ENCODE measurements at regions not wholly inside any gene's neighbourhood (a gene's known extent, or its start where the extent isn't known, plus 50 kb on each side); places are given as distances from the start of the nearest gene placed in this dataset.
"Not testable (repeated sequence)": the region's sequence is repeated elsewhere in the genome, so short reads cannot be mapped to it uniquely, and the experiment has no call there.

GRCh38 chr12:9543341-9543740, 64.4 kb downstream of the KLRB1 start:
- not testable (repeated sequence) for DNase-seq

- DNase-seq = not testable (repeated sequence)
Observed at GRCh38 chr12:9542827-9543226, 64.9 kb downstream of the KLRB1 start.

- DNase-seq = not testable (repeated sequence)
Observed at GRCh38 chr12:9515925-9516324, 91.8 kb downstream of the KLRB1 start.

- DNase-seq = not testable (repeated sequence)
Observed at GRCh38 chr12:9512695-9513094, 95.0 kb downstream of the KLRB1 start.

- not testable (repeated sequence) for DNase-seq
Observed at GRCh38 chr12:9510392-9511011, 97.2 kb downstream of the KLRB1 start.

GRCh38 chr12:9509464-9510161, 98.1 kb downstream of the KLRB1 start:
- DNase-seq = no peak

GRCh38 chr12:9506746-9507145, 101.0 kb downstream of the KLRB1 start:
- no peak for DNase-seq

- DNase-seq = not testable (repeated sequence)
Observed at GRCh38 chr12:9503384-9503783, 104.3 kb downstream of the KLRB1 start.

- not testable (repeated sequence) for DNase-seq
Observed at GRCh38 chr12:9502845-9503244, 104.9 kb downstream of the KLRB1 start.

GRCh38 chr12:9493325-9493724, 114.4 kb downstream of the KLRB1 start:
- not testable (repeated sequence) for DNase-seq

GRCh38 chr12:9481289-9481688, 126.4 kb downstream of the KLRB1 start:
- not testable (repeated sequence) for DNase-seq

GRCh38 chr12:9474197-9474596, 133.5 kb downstream of the KLRB1 start:
- not testable (repeated sequence) for DNase-seq

GRCh38 chr12:9473638-9474037, 134.1 kb downstream of the KLRB1 start:
- DNase-seq = not testable (repeated sequence)

- DNase-seq = not testable (repeated sequence)
Observed at GRCh38 chr12:9471501-9471900, 136.2 kb downstream of the KLRB1 start.

- DNase-seq = not testable (repeated sequence)
Observed at GRCh38 chr12:9470367-9470766, 137.3 kb downstream of the KLRB1 start.

- DNase-seq = not testable (repeated sequence)
Observed at GRCh38 chr12:9469956-9470355, 137.8 kb downstream of the KLRB1 start.

- DNase-seq = not testable (repeated sequence)
Observed at GRCh38 chr12:9469463-9469862, 138.3 kb downstream of the KLRB1 start.

GRCh38 chr12:9468998-9469397, 138.7 kb downstream of the KLRB1 start:
- DNase-seq = not testable (repeated sequence)

GRCh38 chr12:9468144-9468543, 139.6 kb downstream of the KLRB1 start:
- not testable (repeated sequence) for DNase-seq

- DNase-seq = no peak
Observed at GRCh38 chr12:9464408-9464807, 143.3 kb downstream of the KLRB1 start.

- DNase-seq = not testable (repeated sequence)
Observed at GRCh38 chr12:9455516-9455915, 152.2 kb downstream of the KLRB1 start.

GRCh38 chr12:9454021-9454420, 153.7 kb downstream of the KLRB1 start:
- not testable (repeated sequence) for DNase-seq

- not testable (repeated sequence) for DNase-seq
Observed at GRCh38 chr12:9450127-9450567, 157.6 kb downstream of the KLRB1 start.

GRCh38 chr12:9449657-9450126, 158.0 kb downstream of the KLRB1 start:
- not testable (repeated sequence) for DNase-seq

All from activated CD4-positive, alpha-beta T cell treated with anti-CD3 and anti-CD28 coated beads, Interleukin-2, amount 50 U/mL, for 4 hours (primary cell).